ENCODE measurements at regions not wholly inside any gene's neighbourhood (a gene's known extent, or its start where the extent isn't known, plus 50 kb on each side); places are given as distances from the start of the nearest gene placed in this dataset.

DNA sequence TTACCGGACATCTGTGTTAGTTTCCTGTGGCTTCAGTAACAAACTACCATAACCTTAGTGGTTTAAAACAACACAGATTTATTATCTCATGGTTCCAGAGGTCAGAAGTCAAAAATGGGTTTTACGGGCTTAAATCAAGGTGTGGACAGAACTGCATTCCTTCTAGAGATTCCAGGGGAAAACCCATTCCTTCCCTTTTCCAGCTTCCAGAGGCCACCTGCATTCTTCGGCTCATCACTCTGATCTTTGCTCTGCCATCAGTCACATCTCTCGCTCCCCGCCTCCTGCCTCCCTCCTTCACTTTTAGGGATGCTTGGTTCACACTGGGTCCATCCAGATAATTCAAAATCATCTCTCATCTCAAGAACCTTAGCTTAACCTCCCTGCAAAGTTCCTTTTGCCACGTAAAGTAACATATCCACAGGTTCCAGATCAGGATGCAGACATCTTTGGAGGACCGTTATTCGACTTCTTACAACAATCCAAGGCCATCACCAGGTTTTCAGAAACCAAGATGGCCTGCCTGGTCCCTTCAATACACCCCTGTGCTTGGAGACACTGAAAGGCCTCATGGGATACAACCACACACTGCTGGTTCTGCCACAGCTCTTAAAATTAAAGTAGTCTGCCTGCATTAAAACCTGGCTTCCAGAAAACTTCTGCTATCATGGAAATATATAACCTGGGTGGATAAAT lies 225.9 kb upstream of the MYO3A start:
- Histone ChIP-seq H3K36me3 (ENCODE audit: control insufficient read depth, insufficient read depth, low read length) (no peaks in the 10 kb centered on the region), H3K27me3 (ENCODE audit: control insufficient read depth, insufficient read depth, low read length) (no peaks in the 10 kb centered on the region), H3K9ac (ENCODE audit: insufficient read depth, low read length) (no peak overlapping the region), H3K4me3 (replicated peaks in 1 of 4; ENCODE audit: control extremely low read depth in 1 of 4, insufficient read depth in 1 of 4, low read depth in 3 of 4, low read length in 4 of 4) (no peak overlapping the region), H3K27ac (ENCODE audit: insufficient read depth, low read length) (no peak overlapping the region), H3K4me2 (ENCODE audit: extremely low read depth, insufficient read depth, low read length) (no peak overlapping the region), H3K79me2 (ENCODE audit: control insufficient read depth, insufficient read depth, low read length) (no peaks in the 10 kb centered on the region), H3K4me1 (ENCODE audit: control insufficient read depth, extremely low read depth, insufficient read depth, low read length) (no peaks in the 10 kb centered on the region), H3K9me3 (ENCODE audit: control insufficient read depth, insufficient read depth, low read depth, low read length) (no peaks in the 10 kb centered on the region), H4K20me1 (ENCODE audit: control insufficient read depth, extremely low read depth, insufficient read depth, low read length) (no peaks in the 10 kb centered on the region), H2AFZ (ENCODE audit: low read length) (no peak overlapping the region)
- DNase-seq (ENCODE audit: low read depth in 2 of 2): no peak
- TF ChIP-seq, protein P1, sequence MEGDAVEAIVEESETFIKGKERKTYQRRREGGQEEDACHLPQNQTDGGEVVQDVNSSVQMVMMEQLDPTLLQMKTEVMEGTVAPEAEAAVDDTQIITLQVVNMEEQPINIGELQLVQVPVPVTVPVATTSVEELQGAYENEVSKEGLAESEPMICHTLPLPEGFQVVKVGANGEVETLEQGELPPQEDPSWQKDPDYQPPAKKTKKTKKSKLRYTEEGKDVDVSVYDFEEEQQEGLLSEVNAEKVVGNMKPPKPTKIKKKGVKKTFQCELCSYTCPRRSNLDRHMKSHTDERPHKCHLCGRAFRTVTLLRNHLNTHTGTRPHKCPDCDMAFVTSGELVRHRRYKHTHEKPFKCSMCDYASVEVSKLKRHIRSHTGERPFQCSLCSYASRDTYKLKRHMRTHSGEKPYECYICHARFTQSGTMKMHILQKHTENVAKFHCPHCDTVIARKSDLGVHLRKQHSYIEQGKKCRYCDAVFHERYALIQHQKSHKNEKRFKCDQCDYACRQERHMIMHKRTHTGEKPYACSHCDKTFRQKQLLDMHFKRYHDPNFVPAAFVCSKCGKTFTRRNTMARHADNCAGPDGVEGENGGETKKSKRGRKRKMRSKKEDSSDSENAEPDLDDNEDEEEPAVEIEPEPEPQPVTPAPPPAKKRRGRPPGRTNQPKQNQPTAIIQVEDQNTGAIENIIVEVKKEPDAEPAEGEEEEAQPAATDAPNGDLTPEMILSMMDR (conservative IDR thresholded peaks at IDR 0.05 in 1 of 2, IDR thresholded peaks at IDR 0.05 in 1 of 2; ENCODE audit: low read depth in 1 of 2, low read length in 2 of 2): no peak
- no peak for TF ChIP-seq EZH2 (IDR thresholded peaks at IDR 0.05; ENCODE audit: low read length, missing control alignments)

DNA sequence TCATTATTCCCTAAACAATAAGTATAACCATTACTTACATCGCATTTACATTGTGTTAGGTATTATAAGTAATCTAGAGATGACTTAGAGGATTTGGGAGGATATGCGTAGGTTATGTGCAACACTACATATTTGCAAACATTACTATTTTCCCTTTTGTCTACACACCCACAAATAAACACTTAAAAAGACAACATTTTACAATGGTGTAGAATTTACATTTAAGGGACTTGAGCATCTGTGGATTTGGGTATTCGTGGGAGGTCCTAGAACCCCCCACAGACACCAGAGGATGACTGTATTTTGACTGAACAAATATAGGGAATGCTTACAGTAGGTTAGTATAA lies 220.2 kb upstream of the MYO3A start:
- H3K27ac ChIP-seq (ENCODE audit: insufficient read depth, low read length): no peak overlapping the region
- no peaks in the 10 kb centered on the region for H3K4me1 ChIP-seq (ENCODE audit: control insufficient read depth, extremely low read depth, insufficient read depth, low read length)
- no peak overlapping the region for H3K4me2 ChIP-seq (ENCODE audit: extremely low read depth, insufficient read depth, low read length)
- H3K27me3 ChIP-seq (ENCODE audit: control insufficient read depth, insufficient read depth, low read length): no peaks in the 10 kb centered on the region
- no peak overlapping the region for H3K4me3 ChIP-seq (replicated peaks in 1 of 4; ENCODE audit: control extremely low read depth in 1 of 4, insufficient read depth in 1 of 4, low read depth in 3 of 4, low read length in 4 of 4)
- no peak overlapping the region for H2AFZ ChIP-seq (ENCODE audit: low read length)
- H3K9ac ChIP-seq (ENCODE audit: insufficient read depth, low read length): no peak overlapping the region
- H3K9me3 ChIP-seq (ENCODE audit: control insufficient read depth, insufficient read depth, low read depth, low read length): no peaks in the 10 kb centered on the region
- H4K20me1 ChIP-seq (ENCODE audit: control insufficient read depth, extremely low read depth, insufficient read depth, low read length): no peaks in the 10 kb centered on the region
- TF ChIP-seq, protein P1 (conservative IDR thresholded peaks at IDR 0.05 in 1 of 2, IDR thresholded peaks at IDR 0.05 in 1 of 2; ENCODE audit: low read depth in 1 of 2, low read length in 2 of 2): no peak
- no peak for TF ChIP-seq EZH2 (IDR thresholded peaks at IDR 0.05; ENCODE audit: low read length, missing control alignments)
- H3K79me2 ChIP-seq (ENCODE audit: control insufficient read depth, insufficient read depth, low read length): no peaks in the 10 kb centered on the region
- H3K36me3 ChIP-seq (ENCODE audit: control insufficient read depth, insufficient read depth, low read length): no peaks in the 10 kb centered on the region
- no peak for DNase-seq (ENCODE audit: low read depth in 2 of 2)

DNA sequence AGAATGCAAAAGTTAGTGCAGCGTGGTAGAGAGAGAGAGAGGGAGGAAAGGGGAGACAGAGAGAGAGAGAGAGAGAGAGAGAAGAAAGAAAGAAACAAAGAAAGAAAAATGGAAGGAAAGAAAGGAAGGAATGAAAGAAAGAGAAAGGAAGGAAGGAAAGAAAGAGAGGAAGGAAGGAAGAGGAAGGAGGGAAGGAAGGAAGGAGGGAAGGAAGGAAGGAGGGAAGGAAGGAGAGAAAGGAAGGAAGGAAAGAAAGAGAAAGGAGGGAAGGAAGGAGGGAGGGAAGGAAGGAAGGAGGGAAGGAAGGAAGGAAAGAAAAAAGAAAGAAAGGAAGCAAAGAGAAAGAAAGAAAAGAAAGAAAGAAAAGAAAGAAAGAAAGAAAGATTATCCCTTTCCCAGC lies 209.8 kb upstream of the MYO3A start:
- H3K9me3 ChIP-seq (ENCODE audit: control insufficient read depth, insufficient read depth, low read depth, low read length): no peaks in the 10 kb centered on the region
- no peaks in the 10 kb centered on the region for H3K27me3 ChIP-seq (ENCODE audit: control insufficient read depth, insufficient read depth, low read length)
- DNase-seq (ENCODE audit: low read depth in 2 of 2): no peak
- H3K4me2 ChIP-seq (ENCODE audit: extremely low read depth, insufficient read depth, low read length): no peak overlapping the region
- no peaks in the 10 kb centered on the region for H3K4me1 ChIP-seq (ENCODE audit: control insufficient read depth, extremely low read depth, insufficient read depth, low read length)
- no peaks in the 10 kb centered on the region for H3K36me3 ChIP-seq (ENCODE audit: control insufficient read depth, insufficient read depth, low read length)
- H4K20me1 ChIP-seq (ENCODE audit: control insufficient read depth, extremely low read depth, insufficient read depth, low read length): no peaks in the 10 kb centered on the region
- no peak overlapping the region for H2AFZ ChIP-seq (ENCODE audit: low read length)
- no peaks in the 10 kb centered on the region for H3K79me2 ChIP-seq (ENCODE audit: control insufficient read depth, insufficient read depth, low read length)
- H3K9ac ChIP-seq (ENCODE audit: insufficient read depth, low read length): no peak overlapping the region
- no peak overlapping the region for H3K4me3 ChIP-seq (replicated peaks in 1 of 4; ENCODE audit: control extremely low read depth in 1 of 4, insufficient read depth in 1 of 4, low read depth in 3 of 4, low read length in 4 of 4)
- no peak overlapping the region for H3K27ac ChIP-seq (ENCODE audit: insufficient read depth, low read length)
- no peak for TF ChIP-seq EZH2 (IDR thresholded peaks at IDR 0.05; ENCODE audit: low read length, missing control alignments)

Measured in fibroblast of lung (primary cell).